ENCODE measurements at regions not wholly inside any gene's neighbourhood (a gene's known extent, or its start where the extent isn't known, plus 50 kb on each side); places are given as distances from the start of the nearest gene placed in this dataset.

GRCh38 chr12:125583071-125583470 is 517.8 kb downstream of the AACS start:
- TF ChIP-seq CTCF (conservative IDR thresholded peaks at IDR 0.05), result no peak
- H3K27ac ChIP-seq, result no peak overlapping the region

- H3K27ac ChIP-seq, result no peak overlapping the region
- TF ChIP-seq CTCF (conservative IDR thresholded peaks at IDR 0.05), result no peak
These were observed 521.2 kb downstream of the AACS start for GRCh38 chr12:125586441-125586840.

GRCh38 chr12:125593269-125593668 is 528.0 kb downstream of the AACS start:
- no peak overlapping the region for H3K27ac ChIP-seq
- TF ChIP-seq CTCF (conservative IDR thresholded peaks at IDR 0.05), result no peak

- TF ChIP-seq CTCF (conservative IDR thresholded peaks at IDR 0.05), result no peak
- no peak overlapping the region for H3K27ac ChIP-seq
These were observed 539.7 kb downstream of the AACS start for GRCh38 chr12:125604976-125605375.

- H3K27ac ChIP-seq, result no peak overlapping the region
- no peak for TF ChIP-seq CTCF (conservative IDR thresholded peaks at IDR 0.05)
These were observed 541.1 kb downstream of the AACS start for GRCh38 chr12:125606312-125606711.

- no peak for TF ChIP-seq CTCF (conservative IDR thresholded peaks at IDR 0.05)
- no peak overlapping the region for H3K27ac ChIP-seq
These were observed 545.1 kb downstream of the AACS start for GRCh38 chr12:125610292-125610691.

GRCh38 chr12:125610971-125611370 is 545.7 kb downstream of the AACS start:
- no peak overlapping the region for H3K27ac ChIP-seq
- TF ChIP-seq CTCF (conservative IDR thresholded peaks at IDR 0.05), result no peak

- no peak overlapping the region for H3K27ac ChIP-seq
- no peak for TF ChIP-seq CTCF (conservative IDR thresholded peaks at IDR 0.05)
These were observed 548.8 kb downstream of the AACS start for GRCh38 chr12:125614058-125614457.

Measured in VCaP (cell line).